ENCODE measurements at regions not wholly inside any gene's neighbourhood (a gene's known extent, or its start where the extent isn't known, plus 50 kb on each side); places are given as distances from the start of the nearest gene placed in this dataset.

DNA sequence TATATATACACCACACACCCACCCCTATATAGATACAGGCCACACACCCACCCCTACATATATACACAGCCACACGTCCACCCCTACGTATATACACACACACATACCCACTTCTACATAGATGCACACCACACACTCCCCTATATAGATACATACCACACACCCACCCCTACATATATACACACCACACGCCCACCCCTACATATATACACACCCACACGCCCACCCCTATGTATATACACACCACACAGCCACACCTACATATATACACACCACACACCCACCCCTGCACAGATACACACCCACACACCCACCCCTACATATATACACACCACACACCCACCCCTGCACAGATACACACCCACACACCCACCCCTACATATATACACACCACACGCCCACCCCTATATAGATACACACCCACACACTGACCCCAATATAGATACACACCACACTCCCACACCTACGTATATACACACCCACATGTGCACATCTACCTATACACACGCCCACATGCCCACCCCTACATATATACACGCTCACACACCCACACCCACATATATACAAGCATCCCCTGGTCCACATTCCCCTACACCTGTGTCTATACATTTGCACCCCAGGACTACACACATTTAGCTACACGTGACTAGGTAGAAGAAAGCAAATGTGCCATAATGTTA is 52.1 kb upstream of the UBE3C start:
- no peak for ATAC-seq
- Histone ChIP-seq H3K4me2 (no peak overlapping the region), H3K4me3 (no peak overlapping the region), H3K4me1 (no peaks in the 10 kb centered on the region), H3K27ac (no peak overlapping the region), H3K9me3 (no peaks in the 10 kb centered on the region)
- FAIRE-seq = no peak
- CTCF ChIA-PET = no interaction called here
- no peak for TF ChIP-seq EHMT2 (IDR thresholded peaks at IDR 0.05; ENCODE audit: low read depth)
- no peak for TF ChIP-seq MYC (IDR thresholded peaks at IDR 0.05; ENCODE audit: borderline replicate concordance, low read length)
- TF ChIP-seq NR3C1 (IDR thresholded peaks at IDR 0.05) = no peak
- TF ChIP-seq GATA3 (IDR thresholded peaks at IDR 0.05; ENCODE audit: borderline replicate concordance) = no peak
- TF ChIP-seq HOXB13 (CRISPR knock-in tag; IDR thresholded peaks at IDR 0.05; ENCODE audit: low read depth) = no peak
- TF ChIP-seq, protein P1, sequence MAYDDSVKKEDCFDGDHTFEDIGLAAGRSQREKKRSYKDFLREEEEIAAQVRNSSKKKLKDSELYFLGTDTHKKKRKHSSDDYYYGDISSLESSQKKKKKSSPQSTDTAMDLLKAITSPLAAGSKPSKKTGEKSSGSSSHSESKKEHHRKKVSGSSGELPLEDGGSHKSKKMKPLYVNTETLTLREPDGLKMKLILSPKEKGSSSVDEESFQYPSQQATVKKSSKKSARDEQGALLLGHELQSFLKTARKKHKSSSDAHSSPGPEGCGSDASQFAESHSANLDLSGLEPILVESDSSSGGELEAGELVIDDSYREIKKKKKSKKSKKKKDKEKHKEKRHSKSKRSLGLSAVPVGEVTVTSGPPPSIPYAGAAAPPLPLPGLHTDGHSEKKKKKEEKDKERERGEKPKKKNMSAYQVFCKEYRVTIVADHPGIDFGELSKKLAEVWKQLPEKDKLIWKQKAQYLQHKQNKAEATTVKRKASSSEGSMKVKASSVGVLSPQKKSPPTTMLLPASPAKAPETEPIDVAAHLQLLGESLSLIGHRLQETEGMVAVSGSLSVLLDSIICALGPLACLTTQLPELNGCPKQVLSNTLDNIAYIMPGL (CRISPR knock-in tag; IDR thresholded peaks at IDR 0.05; ENCODE audit: borderline replicate concordance) = no peak
- TF ChIP-seq EHF (CRISPR knock-in tag; IDR thresholded peaks at IDR 0.05) = no peak
- TF ChIP-seq FOSB (CRISPR knock-in tag; IDR thresholded peaks at IDR 0.05) = no peak
- no peak for TF ChIP-seq SMC3 (IDR thresholded peaks at IDR 0.05)
- no peak for TF ChIP-seq POLR2AphosphoS2 (conservative IDR thresholded peaks at IDR 0.05; ENCODE audit: low read length)
- TF ChIP-seq RARB (CRISPR knock-in tag; IDR thresholded peaks at IDR 0.05) = no peak
- TF ChIP-seq, protein P2, sequence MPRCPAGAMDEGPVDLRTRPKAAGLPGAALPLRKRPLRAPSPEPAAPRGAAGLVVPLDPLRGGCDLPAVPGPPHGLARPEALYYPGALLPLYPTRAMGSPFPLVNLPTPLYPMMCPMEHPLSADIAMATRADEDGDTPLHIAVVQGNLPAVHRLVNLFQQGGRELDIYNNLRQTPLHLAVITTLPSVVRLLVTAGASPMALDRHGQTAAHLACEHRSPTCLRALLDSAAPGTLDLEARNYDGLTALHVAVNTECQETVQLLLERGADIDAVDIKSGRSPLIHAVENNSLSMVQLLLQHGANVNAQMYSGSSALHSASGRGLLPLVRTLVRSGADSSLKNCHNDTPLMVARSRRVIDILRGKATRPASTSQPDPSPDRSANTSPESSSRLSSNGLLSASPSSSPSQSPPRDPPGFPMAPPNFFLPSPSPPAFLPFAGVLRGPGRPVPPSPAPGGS (IDR thresholded peaks at IDR 0.05) = no peak
- no peak for TF ChIP-seq JUN (IDR thresholded peaks at IDR 0.05)
- TF ChIP-seq, protein P3, sequence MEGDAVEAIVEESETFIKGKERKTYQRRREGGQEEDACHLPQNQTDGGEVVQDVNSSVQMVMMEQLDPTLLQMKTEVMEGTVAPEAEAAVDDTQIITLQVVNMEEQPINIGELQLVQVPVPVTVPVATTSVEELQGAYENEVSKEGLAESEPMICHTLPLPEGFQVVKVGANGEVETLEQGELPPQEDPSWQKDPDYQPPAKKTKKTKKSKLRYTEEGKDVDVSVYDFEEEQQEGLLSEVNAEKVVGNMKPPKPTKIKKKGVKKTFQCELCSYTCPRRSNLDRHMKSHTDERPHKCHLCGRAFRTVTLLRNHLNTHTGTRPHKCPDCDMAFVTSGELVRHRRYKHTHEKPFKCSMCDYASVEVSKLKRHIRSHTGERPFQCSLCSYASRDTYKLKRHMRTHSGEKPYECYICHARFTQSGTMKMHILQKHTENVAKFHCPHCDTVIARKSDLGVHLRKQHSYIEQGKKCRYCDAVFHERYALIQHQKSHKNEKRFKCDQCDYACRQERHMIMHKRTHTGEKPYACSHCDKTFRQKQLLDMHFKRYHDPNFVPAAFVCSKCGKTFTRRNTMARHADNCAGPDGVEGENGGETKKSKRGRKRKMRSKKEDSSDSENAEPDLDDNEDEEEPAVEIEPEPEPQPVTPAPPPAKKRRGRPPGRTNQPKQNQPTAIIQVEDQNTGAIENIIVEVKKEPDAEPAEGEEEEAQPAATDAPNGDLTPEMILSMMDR (IDR thresholded peaks at IDR 0.05) = no peak
- no peak for TF ChIP-seq NFE2L2 (conservative IDR thresholded peaks at IDR 0.05; ENCODE audit: low read length)
- 12% methylated on average over 8 of the region's 9 CpGs for WGBS (ENCODE audit: missing lambda C conversion rate)
- POLR2A ChIA-PET = no interaction called here
- no peak for DNase-seq (ENCODE audit: low read depth in 1 of 2, low spot score in 1 of 2)

DNA sequence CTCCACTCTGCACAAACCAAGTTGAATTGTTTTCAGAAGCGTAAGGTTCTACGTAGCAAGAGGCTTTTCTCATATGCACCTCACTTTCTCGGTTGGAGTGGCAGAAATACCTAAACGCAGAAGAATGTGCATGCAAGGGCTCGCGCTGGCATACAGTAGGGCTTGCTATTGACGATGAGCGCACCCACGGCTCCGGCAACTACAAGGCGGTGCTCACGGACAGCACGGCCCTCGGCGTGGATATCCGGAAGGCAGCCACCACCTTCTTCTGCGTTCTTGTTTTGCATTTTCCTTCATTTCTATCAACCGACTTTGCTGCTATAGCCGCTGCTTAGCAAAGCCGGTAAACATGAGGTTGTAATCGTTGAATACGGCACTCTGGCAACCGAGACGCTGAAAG is 51.1 kb upstream of the UBE3C start:
- WGBS (ENCODE audit: missing lambda C conversion rate) = 75% methylated on average over 24 of the region's 24 CpGs
- FAIRE-seq = no peak

More for the DNA sequence above, 51.1 kb upstream of the UBE3C start:
- TF ChIP-seq BHLHE40 (IDR thresholded peaks at IDR 0.05; ENCODE audit: low read depth, low read length) (no peak), GATA3 (IDR thresholded peaks at IDR 0.05; ENCODE audit: borderline replicate concordance) (no peak), HEYL (CRISPR knock-in tag; IDR thresholded peaks at IDR 0.05) (no peak), KDM1A (IDR thresholded peaks at IDR 0.05; ENCODE audit: low read depth) (no peak), MAZ (IDR thresholded peaks at IDR 0.05; ENCODE audit: borderline replicate concordance, low read depth, low read length) (no peak), RFX5 (IDR thresholded peaks at IDR 0.05) (no peak), NFE2L2 (conservative IDR thresholded peaks at IDR 0.05; ENCODE audit: low read length) (no peak), KDM5A (IDR thresholded peaks at IDR 0.05) (no peak), NPAS2 (CRISPR knock-in tag; IDR thresholded peaks at IDR 0.05; ENCODE audit: borderline replicate concordance) (no peak), ZFP36 (IDR thresholded peaks at IDR 0.05; ENCODE audit: borderline replicate concordance, partially characterized antibody) (no peak), FOSB (CRISPR knock-in tag; IDR thresholded peaks at IDR 0.05) (no peak)
- TF ChIP-seq, protein P4, sequence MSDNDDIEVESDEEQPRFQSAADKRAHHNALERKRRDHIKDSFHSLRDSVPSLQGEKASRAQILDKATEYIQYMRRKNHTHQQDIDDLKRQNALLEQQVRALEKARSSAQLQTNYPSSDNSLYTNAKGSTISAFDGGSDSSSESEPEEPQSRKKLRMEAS (IDR thresholded peaks at IDR 0.05) = no peak
- TF ChIP-seq, protein P3 (IDR thresholded peaks at IDR 0.05) = no peak
- POLR2A ChIA-PET = no interaction called here
- H3K4me1 ChIP-seq = no peaks in the 10 kb centered on the region
- no peak for DNase-seq (ENCODE audit: low read depth in 1 of 2, low spot score in 1 of 2)
- H3K27ac ChIP-seq = no peak overlapping the region
- no peak; a peak in 1 of 6 replicates for ATAC-seq
- H3K4me2 ChIP-seq = no peak overlapping the region
- peaks cover 1% of the 10 kb centered on the region for H3K9me3 ChIP-seq
- CTCF ChIA-PET = no interaction called here
- H3K4me3 ChIP-seq = no peak overlapping the region
